KMS-11 (cell line): ENCODE measurements at regions not wholly inside any gene's neighbourhood (a gene's known extent, or its start where the extent isn't known, plus 50 kb on each side); places are given as distances from the start of the nearest gene placed in this dataset.
"Not testable (repeated sequence)": the region's sequence is repeated elsewhere in the genome, so short reads cannot be mapped to it uniquely, and the experiment has no call there.

ENCODE experiments used
- H2AFZ ChIP-seq: fragments of 200-600 bp; sonication (generic); 2 replicates; pipeline ENCODE4 v1.6.1; 2016; ENCODE audit warnings: antibody characterized with exemption, mixed run types, low read depth
- H3K27ac ChIP-seq: fragments of 200-600 bp; sonication (generic); 2 replicates; pipeline ENCODE4 v1.6.1; 2016; ENCODE audit warnings: mild to moderate bottlenecking, mixed run types
- H3K27me3 ChIP-seq: fragments of 200-600 bp; sonication (generic); 2 replicates; pipeline ENCODE4 v1.6.1; 2017; ENCODE audit warnings: mild to moderate bottlenecking, low read depth, mixed run types, moderate library complexity; ENCODE audit not compliant: insufficient read depth
- H3K36me3 ChIP-seq: fragments of 200-600 bp; sonication (generic); 2 replicates; pipeline ENCODE4 v1.6.1; 2017; ENCODE audit warnings: mild to moderate bottlenecking, mixed run types; ENCODE audit not compliant: insufficient read depth
- H3K4me1 ChIP-seq: fragments of 200-600 bp; sonication (generic); 2 replicates; pipeline ENCODE4 v1.6.1; 2016; ENCODE audit warnings: mild to moderate bottlenecking, low read depth, mixed run types; ENCODE audit not compliant: poor library complexity, severe bottlenecking
- H3K4me2 ChIP-seq: fragments of 200-600 bp; sonication (generic); 2 replicates; pipeline ENCODE4 v1.7.0; 2016; ENCODE audit warnings: mild to moderate bottlenecking, mixed run types
- H3K4me3 ChIP-seq: fragments of 200-600 bp; sonication (generic); IDR thresholded peaks from 2 replicates; pipeline ENCODE4 v1.6.1; 2017; ENCODE audit warnings: low read depth, low read length, mixed read lengths; ENCODE audit not compliant: insufficient read depth
- H3K79me2 ChIP-seq: fragments of 200-600 bp; sonication (generic); 2 replicates; pipeline ENCODE4 v1.6.1; 2016; ENCODE audit warnings: low read depth, mixed run types; ENCODE audit not compliant: insufficient read depth
- H3K9ac ChIP-seq: fragments of 200-600 bp; sonication (generic); 2 replicates; pipeline ENCODE4 v1.6.1; 2016; ENCODE audit warnings: mild to moderate bottlenecking, mixed run types
- H4K20me1 ChIP-seq: fragments of 200-600 bp; sonication (generic); 2 replicates; pipeline ENCODE4 v1.6.1; 2016; ENCODE audit warnings: mild to moderate bottlenecking, mixed run types; ENCODE audit not compliant: insufficient read depth
- TF ChIP-seq, protein P1 (sequence below): fragments of 200-600 bp; sonication (generic); conservative IDR thresholded peaks from 2 replicates; pipeline ENCODE4 v1.6.1; 2017; ENCODE audit warnings: low read depth, mild to moderate bottlenecking, antibody characterized with exemption, low read length, moderate library complexity, mixed read lengths

DNA sequence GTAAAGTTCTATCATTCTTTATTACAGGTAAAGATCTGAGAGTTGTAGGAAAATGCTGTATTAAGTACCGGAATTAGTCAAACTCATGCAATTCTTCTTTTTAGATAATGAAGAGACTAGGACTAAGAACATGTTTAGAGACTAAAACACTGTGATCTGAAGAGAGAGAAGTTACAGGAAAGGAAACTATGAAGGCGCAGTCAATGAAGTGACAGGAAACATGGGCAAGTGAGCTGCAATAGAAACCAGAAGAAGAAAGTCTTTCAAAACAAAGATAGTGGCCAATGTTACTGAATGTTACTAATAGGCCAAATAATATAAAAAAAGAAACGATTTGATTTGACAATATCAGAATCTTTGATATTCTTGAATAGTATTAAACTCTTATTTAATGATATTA lies 659.4 kb upstream of the RGS18 start:
- H3K36me3 ChIP-seq = no peaks in the 10 kb centered on the region
- no peak overlapping the region for H3K4me3 ChIP-seq
- H3K4me2 ChIP-seq = no peak overlapping the region
- H3K79me2 ChIP-seq = no peaks in the 10 kb centered on the region
- no peak overlapping the region for H3K27ac ChIP-seq
- H3K4me1 ChIP-seq = no peaks in the 10 kb centered on the region
- no peaks in the 10 kb centered on the region for H3K27me3 ChIP-seq
- no peaks in the 10 kb centered on the region for H4K20me1 ChIP-seq
- H2AFZ ChIP-seq = no peak overlapping the region
- TF ChIP-seq, protein P1, sequence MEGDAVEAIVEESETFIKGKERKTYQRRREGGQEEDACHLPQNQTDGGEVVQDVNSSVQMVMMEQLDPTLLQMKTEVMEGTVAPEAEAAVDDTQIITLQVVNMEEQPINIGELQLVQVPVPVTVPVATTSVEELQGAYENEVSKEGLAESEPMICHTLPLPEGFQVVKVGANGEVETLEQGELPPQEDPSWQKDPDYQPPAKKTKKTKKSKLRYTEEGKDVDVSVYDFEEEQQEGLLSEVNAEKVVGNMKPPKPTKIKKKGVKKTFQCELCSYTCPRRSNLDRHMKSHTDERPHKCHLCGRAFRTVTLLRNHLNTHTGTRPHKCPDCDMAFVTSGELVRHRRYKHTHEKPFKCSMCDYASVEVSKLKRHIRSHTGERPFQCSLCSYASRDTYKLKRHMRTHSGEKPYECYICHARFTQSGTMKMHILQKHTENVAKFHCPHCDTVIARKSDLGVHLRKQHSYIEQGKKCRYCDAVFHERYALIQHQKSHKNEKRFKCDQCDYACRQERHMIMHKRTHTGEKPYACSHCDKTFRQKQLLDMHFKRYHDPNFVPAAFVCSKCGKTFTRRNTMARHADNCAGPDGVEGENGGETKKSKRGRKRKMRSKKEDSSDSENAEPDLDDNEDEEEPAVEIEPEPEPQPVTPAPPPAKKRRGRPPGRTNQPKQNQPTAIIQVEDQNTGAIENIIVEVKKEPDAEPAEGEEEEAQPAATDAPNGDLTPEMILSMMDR = no peak
- H3K9ac ChIP-seq = no peak overlapping the region

DNA sequence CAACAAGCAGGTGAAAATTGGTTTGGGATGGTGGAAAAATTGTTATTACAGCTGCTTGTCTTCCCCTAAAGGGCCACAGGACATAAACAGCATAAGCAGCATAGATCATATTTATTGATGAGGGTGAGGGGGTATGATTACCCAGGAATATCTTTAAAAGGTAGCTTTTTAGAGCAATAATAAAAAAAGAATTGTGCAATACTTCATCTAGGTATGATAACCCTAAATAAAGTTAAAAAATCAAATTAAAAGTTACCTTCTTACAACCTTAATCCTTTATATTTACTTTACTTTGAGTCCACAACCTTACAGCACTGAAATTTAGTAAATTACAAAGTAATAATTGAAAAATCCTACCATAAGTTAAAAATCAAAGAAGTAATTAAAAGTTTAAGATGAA lies 653.3 kb upstream of the RGS18 start:
- Histone ChIP-seq H3K4me3 (no peak overlapping the region), H3K4me2 (no peak overlapping the region), H3K27me3 (no peaks in the 10 kb centered on the region), H3K9ac (no peak overlapping the region), H3K27ac (no peak overlapping the region), H3K4me1 (no peaks in the 10 kb centered on the region), H3K36me3 (no peaks in the 10 kb centered on the region), H3K79me2 (no peaks in the 10 kb centered on the region), H2AFZ (no peak overlapping the region), H4K20me1 (no peaks in the 10 kb centered on the region)
- TF ChIP-seq, protein P1 = no peak

GRCh38 chr1:191508239-191508638 lies 650.0 kb upstream of the RGS18 start:
- Histone ChIP-seq H3K9ac (no peak overlapping the region), H3K27me3 (no peaks in the 10 kb centered on the region), H3K36me3 (no peaks in the 10 kb centered on the region), H3K79me2 (no peaks in the 10 kb centered on the region), H4K20me1 (no peaks in the 10 kb centered on the region), H3K4me1 (peaks cover 21% of the 10 kb centered on the region), H3K4me2 (no peak overlapping the region), H3K4me3 (no peak overlapping the region), H2AFZ (no peak overlapping the region), H3K27ac (no peak overlapping the region)
- TF ChIP-seq, protein P1 = no peak

- H3K4me3 ChIP-seq, H3K36me3 ChIP-seq, H3K79me2 ChIP-seq, H2AFZ ChIP-seq, H3K27ac ChIP-seq, H3K9ac ChIP-seq, H3K27me3 ChIP-seq, H4K20me1 ChIP-seq: not testable (repeated sequence)
- Histone ChIP-seq H3K4me2 (peak overlapping the region; percentile 26; the same call in 1 of the 2 replicates), H3K4me1 (peaks cover 21% of the 10 kb centered on the region)
Observed at GRCh38 chr1:191511480-191511879, 646.8 kb upstream of the RGS18 start.

- Histone ChIP-seq H3K4me3 (no peak overlapping the region), H3K4me2 (no peak overlapping the region), H3K4me1 (no peaks in the 10 kb centered on the region), H3K36me3 (no peaks in the 10 kb centered on the region), H3K27me3 (no peaks in the 10 kb centered on the region), H4K20me1 (no peaks in the 10 kb centered on the region), H3K79me2 (no peaks in the 10 kb centered on the region), H2AFZ (no peak overlapping the region), H3K9ac (no peak overlapping the region), H3K27ac (no peak overlapping the region)
- TF ChIP-seq, protein P1 = no peak
Observed at GRCh38 chr1:191517826-191518225, 640.4 kb upstream of the RGS18 start.
